H9 (cell line): ENCODE measurements at regions not wholly inside any gene's neighbourhood (a gene's known extent, or its start where the extent isn't known, plus 50 kb on each side); places are given as distances from the start of the nearest gene placed in this dataset.

Experiments
- DNase-seq: peaks from one replicate; pipeline ENCODE4 v3.0.0-alpha.2; 2017
- H2AFZ ChIP-seq: one replicate; pipeline ENCODE4 v1.6.1; 2013; ENCODE audit warnings: mild to moderate bottlenecking, low read length, control low read depth, moderate library complexity
- H2AK5ac ChIP-seq: 2 replicates; pipeline ENCODE4 v1.6.1; 2013; ENCODE audit warnings: low read length, control low read depth, mixed read lengths; ENCODE audit not compliant: insufficient read length
- H2BK120ac ChIP-seq: one replicate; pipeline ENCODE4 v1.6.1; 2013; ENCODE audit warnings: low read depth, mild to moderate bottlenecking, low read length, control low read depth, inconsistent platforms; ENCODE audit not compliant: poor library complexity, severe bottlenecking
- H2BK12ac ChIP-seq: 2 replicates; pipeline ENCODE4 v1.6.1; 2013; ENCODE audit warnings: low read length, control low read depth, mixed read lengths, low read depth; ENCODE audit not compliant: insufficient read length
- H2BK15ac ChIP-seq: 2 replicates; pipeline ENCODE4 v1.6.1; 2013; ENCODE audit warnings: low read depth, low read length, control low read depth
- H2BK20ac ChIP-seq: one replicate; pipeline ENCODE4 v1.6.1; 2013; ENCODE audit warnings: low read depth, mild to moderate bottlenecking, low read length, control low read depth, inconsistent platforms; ENCODE audit not compliant: poor library complexity, severe bottlenecking
- H2BK5ac ChIP-seq: 2 replicates; pipeline ENCODE4 v1.6.1; 2013; ENCODE audit warnings: low read length, control low read depth, mixed read lengths; ENCODE audit not compliant: insufficient read length
- H3K14ac ChIP-seq: 2 replicates; pipeline ENCODE4 v1.6.1; 2013; ENCODE audit warnings: low read length, control low read depth; ENCODE audit not compliant: insufficient read depth
- H3K18ac ChIP-seq: 2 replicates; pipeline ENCODE4 v1.6.1; 2013; ENCODE audit warnings: low read depth, mild to moderate bottlenecking, mixed read lengths, low read length, control low read depth; ENCODE audit not compliant: insufficient read length
- H3K23ac ChIP-seq: 2 replicates; pipeline ENCODE4 v1.6.1; 2013; ENCODE audit warnings: low read length, control low read depth, mixed read lengths, low read depth; ENCODE audit not compliant: insufficient read length
- H3K23me2 ChIP-seq: 2 replicates; pipeline ENCODE4 v1.6.1; 2013; ENCODE audit warnings: low read depth, mild to moderate bottlenecking, mixed read lengths, low read length, control low read depth; ENCODE audit not compliant: insufficient read length, poor library complexity, severe bottlenecking
- H3K27ac ChIP-seq: 2 replicates; pipeline ENCODE4 v1.5.1; 2013; ENCODE audit warnings: low read length, control low read depth, mixed read lengths, low read depth; ENCODE audit not compliant: insufficient read length
- H3K27me3 ChIP-seq: 2 replicates; pipeline ENCODE4 v1.6.1; 2013; ENCODE audit warnings: low read length, control low read depth, inconsistent platforms; ENCODE audit not compliant: insufficient read depth
- H3K4ac ChIP-seq: 2 replicates; pipeline ENCODE4 v1.6.1; 2013; ENCODE audit warnings: low read depth, mild to moderate bottlenecking, control low read depth, inconsistent platforms, low read length, moderate library complexity
- H3K4me1 ChIP-seq: 2 replicates; pipeline ENCODE4 v1.6.1; 2013; ENCODE audit warnings: low read length, control low read depth, inconsistent platforms; ENCODE audit not compliant: insufficient read depth
- H3K4me2 ChIP-seq: 2 replicates; pipeline ENCODE4 v1.6.1; 2013; ENCODE audit warnings: low read length, control low read depth, mixed read lengths; ENCODE audit not compliant: insufficient read length, insufficient read depth
- H3K56ac ChIP-seq: 2 replicates; pipeline ENCODE4 v1.6.1; 2013; ENCODE audit warnings: low read depth, mild to moderate bottlenecking, mixed read lengths, low read length, control low read depth; ENCODE audit not compliant: insufficient read length
- H3K79me1 ChIP-seq: 2 replicates; pipeline ENCODE4 v1.6.1; 2013; ENCODE audit warnings: low read depth, mild to moderate bottlenecking, moderate library complexity, low read length, control low read depth, inconsistent platforms; ENCODE audit not compliant: insufficient read depth, poor library complexity, severe bottlenecking
- H3K79me2 ChIP-seq: 2 replicates; pipeline ENCODE4 v1.6.1; 2013; ENCODE audit warnings: low read length, control low read depth, inconsistent platforms; ENCODE audit not compliant: insufficient read depth
- H3K9ac ChIP-seq: 2 replicates; pipeline ENCODE4 v1.6.1; 2013; ENCODE audit warnings: low read length, control low read depth, mixed read lengths; ENCODE audit not compliant: insufficient read length; ENCODE audit errors: extremely low read depth
- H3K9me3 ChIP-seq: one replicate; pipeline ENCODE4 v1.6.1; 2013; ENCODE audit warnings: low read depth, low read length, inconsistent platforms; ENCODE audit not compliant: control insufficient read depth
- H3T11ph ChIP-seq: one replicate; pipeline ENCODE4 v1.6.1; 2013; ENCODE audit warnings: mild to moderate bottlenecking, low read length, control low read depth, inconsistent platforms
- H4K20me1 ChIP-seq: one replicate; pipeline ENCODE4 v1.6.1; 2013; ENCODE audit not compliant: control insufficient read depth, insufficient read length, insufficient read depth
- H4K5ac ChIP-seq: 2 replicates; pipeline ENCODE4 v1.6.1; 2013; ENCODE audit warnings: low read depth, mild to moderate bottlenecking, mixed read lengths, low read length, control low read depth; ENCODE audit not compliant: insufficient read length
- H4K8ac ChIP-seq: replicated peaks from 2 replicates; pipeline ENCODE4 v1.6.1; 2013; ENCODE audit warnings: low read length, control low read depth, mixed read lengths, low read depth; ENCODE audit not compliant: insufficient read length
- H4K91ac ChIP-seq: 2 replicates; pipeline ENCODE4 v1.6.1; 2013; ENCODE audit warnings: low read depth, mild to moderate bottlenecking, moderate library complexity, mixed read lengths, low read length, control low read depth; ENCODE audit not compliant: insufficient read length
- H3K27ac Mint-ChIP-seq, 3 experiments: 2 replicates in 2 of 3; 3 replicates in 1 of 3; pipeline ENCODE4 v1.8.0; 2020 to 2021; ENCODE audit warnings: mixed read lengths in 3 of 3, mild to moderate bottlenecking in 1 of 3, moderate library complexity in 1 of 3
- H3K27me3 Mint-ChIP-seq: 2 replicates; pipeline ENCODE4 v1.8.0; 2021; ENCODE audit warnings: low read depth, mild to moderate bottlenecking, moderate library complexity, mixed read lengths
- H3K36me3 Mint-ChIP-seq, 3 experiments: 2 replicates in 2 of 3; 3 replicates in 1 of 3; pipeline ENCODE4 v1.8.0; 2020 to 2021; ENCODE audit warnings: low read depth in 3 of 3, mixed read lengths in 3 of 3; ENCODE audit not compliant: insufficient read depth in 1 of 3
- H3K4me1 Mint-ChIP-seq, 2 experiments: 2 replicates each; pipeline ENCODE4 v1.8.0; 2020; ENCODE audit warnings: mixed read lengths in 2 of 2
- H3K4me3 Mint-ChIP-seq, 2 experiments: 2 replicates in 1 of 2; 3 replicates in 1 of 2; pipeline ENCODE4 v1.8.0; 2020 to 2021; ENCODE audit warnings: mild to moderate bottlenecking in 2 of 2, mixed read lengths in 2 of 2, moderate library complexity in 1 of 2
- H3K9me3 Mint-ChIP-seq, 2 experiments: 2 replicates in 1 of 2; 3 replicates in 1 of 2; pipeline ENCODE4 v1.8.0; 2020; ENCODE audit warnings: mild to moderate bottlenecking in 2 of 2, mixed read lengths in 2 of 2, moderate library complexity in 1 of 2
- CTCF ChIP-seq: fragments of 200-600 bp; sonication (generic); conservative IDR thresholded peaks from 3 replicates; pipeline ENCODE4 v1.8.0; 2021; ENCODE audit warnings: antibody characterized with exemption, mild to moderate bottlenecking
- WGBS: extraction: QIAGEN DNeasy Blood & Tissue Kit; methylation state at CpG from one replicate; pipeline ENCODE4 v1.1.7; 2013; ENCODE audit warnings: missing lambda C conversion rate, low lambda C conversion rate, mixed read lengths; ENCODE audit not compliant: insufficient read length; ENCODE audit errors: extremely low coverage; 5-methylcytosine and 5-hydroxymethylcytosine counted together

GRCh38 chr10:35892526-35892925 is 250.4 kb upstream of the FZD8 start:
- no peak overlapping the region for H3T11ph ChIP-seq
- no peaks in the 10 kb centered on the region for H3K23me2 ChIP-seq
- H3K9me3 Mint-ChIP-seq: peaks cover 8 to 13% of the 10 kb centered on the region in 2 experiments; a peak in 4 of 5 replicates
- no peaks in the 10 kb centered on the region for H3K27me3 ChIP-seq
- H3K14ac ChIP-seq: no peak overlapping the region
- H2AFZ ChIP-seq: no peak overlapping the region
- no peak overlapping the region for H2BK12ac ChIP-seq
- no peak overlapping the region for H3K4ac ChIP-seq
- H3K4me1 ChIP-seq: no peaks in the 10 kb centered on the region
- H3K79me1 ChIP-seq: no peaks in the 10 kb centered on the region
- no peak overlapping the region for H3K27ac Mint-ChIP-seq
- no peak overlapping the region for H4K8ac ChIP-seq
- no peak overlapping the region for H2BK5ac ChIP-seq
- no peak overlapping the region for H3K23ac ChIP-seq
- H3K36me3 Mint-ChIP-seq: peaks cover 0 to 15% (median 4%) of the 10 kb centered on the region in 3 experiments; a peak in 4 of 7 replicates
- peaks cover 14% of the 10 kb centered on the region for H3K27me3 Mint-ChIP-seq
- WGBS: no CpG with 5 or more reads among the region's 3 CpGs
- H3K9me3 ChIP-seq: no peaks in the 10 kb centered on the region
- H2BK15ac ChIP-seq: no peak overlapping the region
- no peak overlapping the region for H4K91ac ChIP-seq
- TF ChIP-seq CTCF: no peak
- no peak overlapping the region for H3K4me3 Mint-ChIP-seq
- H2AK5ac ChIP-seq: no peak overlapping the region
- no peak overlapping the region for H3K56ac ChIP-seq
- H4K5ac ChIP-seq: no peak overlapping the region
- no peak overlapping the region for H3K4me2 ChIP-seq
- no peak overlapping the region for H3K27ac ChIP-seq
- H3K4me1 Mint-ChIP-seq: peaks cover 7 to 11% of the 10 kb centered on the region in 2 experiments
- no peak overlapping the region for H2BK20ac ChIP-seq
- no peak overlapping the region for H3K9ac ChIP-seq
- H3K18ac ChIP-seq: no peak overlapping the region
- no peaks in the 10 kb centered on the region for H3K79me2 ChIP-seq
- no peak overlapping the region for H2BK120ac ChIP-seq
- H4K20me1 ChIP-seq: no peaks in the 10 kb centered on the region
- DNase-seq: no peak
